B cell (primary cell): ENCODE measurements at regions not wholly inside any gene's neighbourhood (a gene's known extent, or its start where the extent isn't known, plus 50 kb on each side); places are given as distances from the start of the nearest gene placed in this dataset.

Experiments
- CTCF ChIP-seq: fragments of 200-600 bp; IDR thresholded peaks from one replicate; pipeline ENCODE4 v1.8.0; 2022; ENCODE audit warnings: antibody characterized with exemption, mild to moderate bottlenecking
- EZH2 ChIP-seq: IDR thresholded peaks from 2 replicates; pipeline ENCODE4 v1.6.1; 2012; ENCODE audit warnings: borderline replicate concordance, low read depth, mild to moderate bottlenecking, moderate library complexity, low read length; ENCODE audit not compliant: insufficient read depth, poor library complexity, severe bottlenecking

- TF ChIP-seq CTCF (no peak), EZH2 (no peak)
Measured at GRCh38 chr2:239902749-239903201, 122.4 kb downstream of the NDUFA10 start.
